Fibroblast of skin of right quadriceps (primary cell): ENCODE measurements at regions not wholly inside any gene's neighbourhood (a gene's known extent, or its start where the extent isn't known, plus 50 kb on each side); places are given as distances from the start of the nearest gene placed in this dataset.

Experiments used
- DNase-seq: peaks from one replicate; pipeline ENCODE4 v3.0.0-alpha.2; 2013

DNA sequence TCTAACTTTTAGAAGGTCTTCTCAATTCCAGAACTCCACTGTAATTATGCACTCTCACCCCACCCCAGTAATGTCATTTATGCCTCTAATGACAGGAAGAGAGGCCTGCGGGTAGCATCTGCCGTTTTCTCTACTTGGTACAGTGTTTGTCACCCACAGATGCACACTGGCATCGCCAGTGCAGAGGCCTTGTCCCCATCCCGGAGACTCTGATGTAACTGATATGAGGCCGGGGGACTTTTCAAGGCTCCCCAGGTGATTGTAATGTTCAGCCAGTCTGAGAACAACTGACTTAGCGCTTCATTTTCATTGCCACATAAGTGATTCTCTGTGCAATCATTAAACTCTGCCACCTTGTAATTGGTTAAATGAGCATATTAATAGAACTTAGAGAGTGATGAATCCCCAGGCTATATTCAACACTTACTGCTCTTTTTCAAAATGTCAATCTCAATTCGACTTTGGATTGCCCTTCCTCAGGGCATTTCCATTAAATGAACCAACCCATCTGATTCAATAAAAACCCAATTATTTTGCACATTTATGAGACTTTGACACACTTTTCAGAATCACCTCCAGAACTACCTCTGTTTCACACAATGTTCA, 113.2 kb downstream of the HERPUD2 start:
- no peak for DNase-seq

GRCh38 chr7:35576031-35576573, 118.8 kb downstream of the HERPUD2 start:
- DNase-seq: no peak

DNA sequence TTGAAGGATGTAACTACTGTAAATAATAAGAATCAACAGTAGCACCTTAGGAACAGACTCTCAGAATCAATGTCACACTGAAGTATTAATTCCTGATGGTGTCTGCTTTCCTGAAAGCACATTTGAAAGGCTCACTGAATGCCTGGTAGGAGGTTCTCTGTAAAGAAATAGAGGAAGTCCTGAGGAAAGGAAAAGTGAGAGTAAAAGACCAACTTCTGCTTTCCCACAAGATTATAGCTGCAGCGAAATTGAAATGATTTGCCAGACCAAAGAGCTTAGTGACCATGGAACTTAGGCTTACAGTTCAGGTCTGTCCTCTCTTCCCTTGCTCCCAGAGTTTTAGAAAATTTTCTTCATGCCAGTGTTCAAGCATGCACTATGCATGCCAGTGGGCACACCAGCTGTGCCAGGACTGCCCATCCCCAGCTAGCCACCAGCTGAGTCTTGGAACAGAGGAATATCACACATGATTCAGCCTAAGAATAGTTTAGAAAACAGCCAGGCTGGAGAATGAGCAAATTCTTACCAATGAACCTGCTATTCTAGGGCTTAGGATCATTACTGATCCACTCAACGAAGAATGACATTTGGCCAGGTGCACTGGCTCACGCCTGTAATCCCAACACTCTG, 123.2 kb downstream of the HERPUD2 start:
- DNase-seq: no peak

DNA sequence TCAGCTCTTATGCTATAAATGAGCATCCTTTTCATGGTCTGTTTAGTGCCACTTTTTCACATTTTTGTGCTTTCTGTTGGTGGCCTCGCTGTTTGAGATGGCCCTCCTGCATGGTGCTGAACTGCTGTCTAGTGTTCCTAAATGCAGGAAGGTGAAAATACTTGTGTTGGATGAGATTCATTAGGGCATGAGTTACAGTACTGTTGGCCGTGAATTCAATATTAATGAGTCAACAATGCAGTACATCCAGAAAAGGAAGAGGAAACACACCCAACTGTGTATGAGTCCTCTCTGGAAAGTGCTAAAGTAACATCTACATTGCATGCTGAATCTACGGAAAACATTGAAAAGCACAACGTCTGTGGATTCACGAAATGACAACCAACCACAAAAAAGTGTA, 124.0 kb downstream of the HERPUD2 start:
- no peak for DNase-seq

DNA sequence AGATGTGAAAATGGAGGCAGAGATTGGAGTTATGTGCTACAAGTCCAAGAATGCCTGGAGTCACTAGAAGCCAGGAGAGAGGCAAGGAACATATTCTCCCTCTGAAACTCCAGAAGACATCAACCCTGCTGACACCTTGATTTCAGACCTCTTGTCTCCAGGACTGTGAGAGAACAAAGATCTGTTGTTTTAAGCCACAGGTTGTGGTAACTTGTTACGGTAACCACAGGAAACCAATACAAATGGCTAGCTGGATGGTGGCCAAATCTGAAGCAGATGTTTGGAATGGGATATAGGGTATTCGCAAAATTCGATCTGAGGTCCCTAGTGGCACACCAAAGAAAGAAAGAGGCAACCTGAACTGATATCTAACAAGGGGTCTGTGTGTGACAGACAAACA, 129.0 kb downstream of the HERPUD2 start:
- peak; percentile 4 for DNase-seq

GRCh38 chr7:35558841-35559240, 136.1 kb downstream of the HERPUD2 start:
- DNase-seq: no peak

GRCh38 chr7:35556515-35557471, 138.1 kb downstream of the HERPUD2 start:
- no peak for DNase-seq

- no peak for DNase-seq
Observed at GRCh38 chr7:35555934-35556333, 139.0 kb downstream of the HERPUD2 start.

DNA sequence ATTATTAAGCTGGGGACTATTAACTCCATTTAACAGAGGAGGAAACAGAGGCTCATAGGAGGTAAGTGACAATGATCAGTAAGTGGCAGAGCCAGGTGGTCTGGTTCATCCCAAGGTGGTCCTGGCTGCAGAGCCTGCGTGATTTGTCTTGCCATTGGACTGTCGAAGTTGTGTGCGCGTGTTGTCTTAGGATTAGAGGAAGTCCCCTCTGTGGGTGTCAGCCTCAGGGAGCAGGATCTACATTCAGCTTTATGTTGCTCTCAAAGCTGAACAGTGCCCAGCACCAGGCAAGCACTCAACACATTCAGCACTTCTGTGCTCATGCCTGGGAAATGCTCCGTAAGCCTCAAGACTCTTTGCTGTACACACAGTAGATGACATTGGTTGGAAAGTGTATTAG, 139.5 kb downstream of the HERPUD2 start:
- DNase-seq: no peak

- no peak for DNase-seq
Observed at GRCh38 chr7:35553519-35553918, 141.4 kb downstream of the HERPUD2 start.

GRCh38 chr7:35552691-35553090, 142.2 kb downstream of the HERPUD2 start:
- DNase-seq: no peak

- DNase-seq: no peak
Observed at GRCh38 chr7:35551321-35552081, 143.4 kb downstream of the HERPUD2 start.

DNA sequence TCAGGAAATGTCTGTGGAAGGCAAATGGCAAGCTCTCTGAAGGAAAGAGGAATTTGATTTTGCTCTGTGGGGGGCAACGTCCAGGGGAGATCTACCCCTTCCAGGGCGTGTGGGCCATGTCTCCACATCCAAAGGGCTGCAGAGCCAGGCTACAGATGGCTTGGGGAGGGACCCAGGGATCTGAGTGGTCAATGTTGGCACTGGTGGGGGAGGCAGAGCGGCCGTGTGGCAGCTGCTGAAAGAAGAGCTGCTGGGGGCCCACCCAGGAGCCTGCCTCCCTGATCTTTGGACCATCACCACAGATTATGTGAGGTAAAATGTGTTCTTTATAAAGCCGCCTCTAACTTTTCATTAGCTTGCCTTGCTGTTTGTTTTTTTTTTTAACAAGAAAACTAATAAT, 144.1 kb downstream of the HERPUD2 start:
- DNase-seq: no peak

GRCh38 chr7:35549781-35550180, 145.2 kb downstream of the HERPUD2 start:
- DNase-seq: no peak

GRCh38 chr7:35548291-35548690, 146.6 kb downstream of the HERPUD2 start:
- DNase-seq: no peak

DNA sequence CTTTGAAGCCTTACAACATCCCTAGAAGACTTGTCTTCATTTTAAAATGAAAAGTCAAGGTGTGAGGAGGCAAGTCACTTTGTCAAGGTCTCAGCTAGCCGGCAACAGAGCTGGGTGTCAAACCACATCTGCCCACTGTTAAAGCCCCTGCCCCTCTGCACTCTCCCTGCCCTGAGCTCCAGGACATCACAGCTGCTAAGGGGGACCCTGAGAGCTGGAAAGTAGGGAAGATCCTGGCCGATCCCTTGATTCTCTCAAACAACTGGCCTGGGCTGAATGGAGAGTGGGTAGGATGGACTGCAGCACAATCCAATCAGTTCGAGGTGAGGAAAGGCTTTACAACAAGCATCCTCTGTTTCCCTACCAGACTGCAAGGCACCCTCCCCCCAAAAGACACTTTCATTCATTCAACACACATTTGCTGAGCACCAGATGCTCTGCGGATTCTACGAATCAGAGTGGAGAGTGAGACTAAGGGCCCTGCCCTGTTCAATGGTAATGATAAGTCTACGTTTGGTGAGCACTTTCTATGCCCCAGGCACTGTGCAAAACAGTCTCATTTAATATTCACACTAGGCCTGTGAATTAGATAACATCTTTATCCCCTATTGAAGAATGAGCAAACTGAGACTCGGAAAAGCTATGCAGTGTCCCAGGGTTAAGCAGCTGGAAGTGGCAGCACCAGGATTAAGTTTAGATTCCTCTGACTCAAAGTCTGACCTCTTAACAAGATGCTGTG, 148.1 kb downstream of the HERPUD2 start:
- DNase-seq: no peak

- DNase-seq: no peak
Observed at GRCh38 chr7:35545831-35546230, 149.1 kb downstream of the HERPUD2 start.

DNA sequence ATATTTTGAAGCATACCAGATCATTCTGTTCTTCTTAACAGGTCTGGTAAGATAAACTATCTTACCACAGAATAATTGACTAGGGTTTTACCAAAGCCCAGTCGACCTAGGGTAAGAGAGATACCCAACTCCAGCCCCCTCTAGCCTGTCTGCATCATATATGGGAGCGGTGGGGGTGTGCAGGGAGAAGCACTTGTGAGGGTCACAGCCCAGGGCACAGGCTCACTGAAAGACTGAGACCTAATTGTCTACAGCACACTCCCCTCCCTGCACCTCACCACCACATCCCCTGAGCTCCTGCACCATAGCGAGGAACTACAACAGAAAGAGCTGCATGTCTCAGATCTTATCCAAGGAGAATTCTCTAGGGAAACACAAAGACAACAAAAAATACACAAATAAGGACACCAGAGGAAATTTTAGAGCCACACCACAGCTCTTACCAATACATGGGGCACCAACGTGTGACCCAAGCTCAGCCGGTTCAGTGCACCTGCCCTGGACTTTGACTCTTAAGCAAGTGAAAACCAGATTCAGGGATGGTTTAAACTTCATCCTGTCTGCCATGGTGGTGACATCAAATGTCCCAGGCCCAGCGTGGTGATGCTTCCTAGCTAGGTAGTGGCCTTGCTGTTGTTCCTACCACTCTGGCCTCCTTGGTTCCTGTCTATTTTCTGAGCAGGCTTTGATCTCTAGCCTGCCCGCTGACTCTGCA, 150.8 kb downstream of the HERPUD2 start:
- DNase-seq: no peak

DNA sequence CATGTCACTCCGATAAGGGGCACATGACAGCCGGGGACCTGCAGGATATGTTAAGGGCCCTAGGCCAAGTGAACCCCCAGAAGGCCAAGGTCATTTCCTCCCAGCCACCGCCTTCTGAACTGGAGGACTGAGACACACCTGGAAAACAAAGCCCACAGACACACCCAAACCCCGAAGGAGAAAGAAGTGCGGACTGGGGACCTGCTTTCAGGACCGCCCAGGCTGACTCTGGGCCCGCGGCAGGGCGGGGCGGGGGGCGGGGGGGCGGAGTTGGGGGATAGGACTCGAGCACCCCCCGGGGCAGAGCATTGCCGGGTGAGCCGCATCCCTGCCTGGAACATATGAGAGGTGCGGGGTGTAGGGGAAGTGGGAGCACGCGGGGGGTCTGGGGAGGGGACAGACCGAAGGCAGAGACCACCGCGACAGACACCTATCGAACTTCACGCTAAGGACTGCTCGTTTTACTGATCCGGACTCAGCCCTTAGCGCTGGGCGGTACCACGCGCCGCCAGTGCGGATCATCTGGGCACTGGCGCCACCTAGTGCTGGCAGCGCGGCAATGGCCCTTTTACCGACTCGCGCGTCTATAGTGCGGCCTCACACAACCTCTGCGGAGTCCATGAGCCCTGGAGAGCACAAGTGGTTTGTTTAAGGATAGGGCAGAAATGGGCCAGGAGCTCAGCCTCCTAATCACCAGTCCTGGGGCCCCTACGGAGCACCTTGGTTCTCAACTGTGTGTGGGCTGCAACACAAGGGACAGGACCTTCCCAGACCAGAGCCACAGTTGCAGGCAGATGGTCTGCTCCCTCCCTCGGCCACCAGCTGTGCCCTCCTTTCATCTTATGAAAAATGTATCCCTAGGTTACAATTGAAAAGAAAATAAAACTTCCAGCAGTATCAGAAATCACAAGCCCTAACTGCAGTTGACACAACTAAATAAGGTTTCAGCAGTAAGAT, 157.6 kb downstream of the HERPUD2 start:
- DNase-seq: peak; percentile 57

DNA sequence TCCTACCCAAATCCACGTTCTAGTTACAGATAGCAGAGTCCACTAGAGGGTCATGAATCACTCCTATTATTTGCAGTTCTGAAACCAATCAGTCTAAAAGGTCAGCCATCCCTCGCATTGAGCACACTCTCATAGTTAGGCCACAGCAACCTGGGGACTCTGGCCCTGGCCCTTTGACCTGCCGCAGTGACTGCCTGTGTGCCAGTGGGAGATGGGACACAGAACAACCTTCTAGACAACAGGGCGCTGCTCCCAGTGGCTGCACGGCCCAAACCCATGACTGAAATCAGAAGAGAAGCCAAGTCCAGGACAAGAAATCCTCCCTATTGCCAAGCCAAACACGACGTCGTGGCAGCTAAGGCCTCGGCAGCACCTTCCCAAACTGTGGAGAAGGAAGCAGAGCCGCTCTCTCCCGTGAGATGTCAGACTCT, 158.5 kb downstream of the HERPUD2 start:
- DNase-seq: no peak
